HG03095 (cell line): ENCODE measurements at regions not wholly inside any gene's neighbourhood (a gene's known extent, or its start where the extent isn't known, plus 50 kb on each side); places are given as distances from the start of the nearest gene placed in this dataset.
"Not testable (repeated sequence)": the region's sequence is repeated elsewhere in the genome, so short reads cannot be mapped to it uniquely, and the experiment has no call there.

Source experiments
- ATAC-seq: cut with Tn5 transposase; IDR thresholded peaks from one replicate; pipeline ENCODE4 v1.9.1; 2021; ENCODE audit warnings: moderate library complexity; ENCODE audit not compliant: unreplicated experiment

DNA sequence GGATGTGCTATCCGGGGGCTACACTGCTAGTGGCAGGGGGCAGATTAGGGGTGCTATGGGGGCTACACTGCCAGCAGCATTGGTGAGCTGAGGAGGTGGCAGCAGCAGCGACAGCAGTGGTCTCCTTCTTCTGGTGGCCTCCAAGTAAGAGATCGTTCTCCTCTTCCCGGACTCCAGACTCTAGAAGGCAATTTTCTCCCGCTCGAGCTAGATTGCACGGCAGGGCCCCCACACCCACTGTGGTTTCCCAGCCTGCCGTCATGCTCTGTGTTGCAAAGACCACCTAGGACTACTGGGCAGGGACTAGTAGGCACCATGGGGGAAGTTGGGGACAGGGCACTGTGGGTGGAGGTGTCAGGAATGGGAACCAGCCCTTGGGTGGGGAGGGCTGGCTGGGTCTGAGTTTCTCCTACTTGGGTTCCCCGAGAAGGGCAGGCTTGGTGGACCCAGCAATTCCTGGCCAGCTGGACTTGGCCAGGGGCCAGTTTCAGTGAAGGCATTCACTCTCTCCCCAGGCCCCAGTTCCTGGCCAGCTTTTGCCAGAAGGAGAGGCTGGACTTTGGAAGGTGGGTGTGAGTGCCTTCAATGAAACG, 203.4 kb upstream of the WSB1 start:
- not testable (repeated sequence) for ATAC-seq

GRCh38 chr17:27091043-27091497, 202.8 kb upstream of the WSB1 start:
- no peak for ATAC-seq

GRCh38 chr17:27094179-27094578, 199.7 kb upstream of the WSB1 start:
- not testable (repeated sequence) for ATAC-seq

GRCh38 chr17:27095821-27096220, 198.1 kb upstream of the WSB1 start:
- not testable (repeated sequence) for ATAC-seq

DNA sequence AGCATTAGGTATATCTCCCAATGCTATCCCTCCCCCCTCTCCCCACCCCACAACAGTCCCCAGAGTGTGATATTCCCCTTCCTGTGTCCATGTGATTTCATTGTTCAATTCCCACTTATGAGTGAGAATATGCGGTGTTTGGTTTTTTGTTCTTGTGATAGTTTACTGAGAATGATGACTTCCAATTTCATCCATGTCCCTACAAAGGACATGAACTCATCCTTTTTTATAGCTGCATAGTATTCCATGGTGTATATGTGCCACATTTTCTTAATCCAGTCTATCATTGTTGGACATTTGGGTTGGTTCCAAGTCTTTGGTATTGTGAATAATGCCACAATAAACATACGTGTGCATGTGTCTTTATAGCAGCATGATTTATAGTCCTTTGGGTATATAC, 194.6 kb upstream of the WSB1 start:
- ATAC-seq, result not testable (repeated sequence)

GRCh38 chr17:27104605-27105221, 189.2 kb upstream of the WSB1 start:
- not testable (repeated sequence) for ATAC-seq

- ATAC-seq, result no peak
Measured at GRCh38 chr17:27105636-27106035, 188.3 kb upstream of the WSB1 start.

DNA sequence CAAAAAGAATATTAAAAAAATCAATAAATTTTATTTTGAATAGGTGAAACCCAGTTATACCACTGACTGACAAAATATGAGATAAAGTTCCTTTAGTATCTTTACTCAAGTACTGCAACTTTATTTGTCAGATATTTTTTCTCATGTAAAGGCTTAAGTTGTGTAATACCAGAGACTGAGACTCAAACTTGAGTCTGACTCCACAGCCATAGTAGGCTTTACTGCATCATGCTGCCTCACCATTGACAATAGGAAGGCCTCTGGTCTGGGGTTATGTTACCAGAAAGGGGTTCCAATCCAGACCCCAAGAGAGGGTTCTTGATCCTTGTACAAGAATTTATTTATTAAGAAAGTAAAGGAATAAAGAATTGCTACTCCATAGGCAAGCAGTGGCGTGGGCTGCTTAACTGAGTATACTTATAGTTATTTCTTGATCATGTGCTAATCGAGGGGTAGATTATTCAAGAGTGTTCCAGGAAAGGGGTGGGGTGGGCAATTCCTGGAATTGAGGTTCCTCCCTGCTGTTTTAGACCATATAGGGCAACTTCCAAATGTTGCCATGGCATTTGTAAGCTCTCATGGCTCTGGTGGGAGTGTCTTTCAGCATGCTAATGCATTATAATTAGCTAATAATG, 187.4 kb upstream of the WSB1 start:
- ATAC-seq, result no peak

DNA sequence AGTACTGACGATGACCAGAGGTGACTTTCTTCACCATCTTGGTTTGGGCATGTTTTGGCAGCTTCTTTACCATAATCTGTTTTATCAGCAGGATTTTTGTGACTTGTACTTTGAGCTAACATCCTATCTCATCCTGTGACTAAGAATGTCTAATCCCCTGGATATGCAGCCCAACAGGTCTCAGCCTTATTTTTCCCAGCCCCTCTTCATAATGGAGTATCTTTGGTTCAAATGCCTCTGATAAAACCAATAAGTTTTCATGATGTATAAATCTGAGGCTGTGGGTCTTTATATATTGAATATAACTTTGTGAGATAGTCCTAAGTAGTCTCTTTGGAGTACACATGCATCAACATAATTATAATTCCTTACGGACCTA, 186.9 kb upstream of the WSB1 start:
- no peak for ATAC-seq

GRCh38 chr17:27107386-27108328, 186.3 kb upstream of the WSB1 start:
- ATAC-seq, result not testable (repeated sequence)

DNA sequence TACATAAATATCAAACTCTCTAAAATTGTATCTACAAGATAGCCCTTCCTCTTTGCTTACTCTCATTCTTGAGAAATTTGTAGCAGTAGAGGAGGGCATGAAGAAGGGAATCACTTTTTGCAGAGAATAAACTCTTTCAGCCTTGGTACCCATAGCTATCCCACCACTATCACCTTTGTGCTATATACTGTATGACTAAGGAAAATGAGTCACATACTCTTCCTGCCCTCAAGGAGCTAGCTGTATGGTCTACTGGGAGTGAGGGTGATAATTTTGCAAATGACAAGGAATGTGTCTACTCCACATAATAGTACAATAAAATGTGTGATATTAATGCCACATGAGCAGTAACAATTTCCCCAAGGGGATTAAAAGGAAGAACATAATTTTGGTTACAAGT, 184.6 kb upstream of the WSB1 start:
- ATAC-seq, result no peak

GRCh38 chr17:27153005-27153404, 140.9 kb upstream of the WSB1 start:
- no peak for ATAC-seq

DNA sequence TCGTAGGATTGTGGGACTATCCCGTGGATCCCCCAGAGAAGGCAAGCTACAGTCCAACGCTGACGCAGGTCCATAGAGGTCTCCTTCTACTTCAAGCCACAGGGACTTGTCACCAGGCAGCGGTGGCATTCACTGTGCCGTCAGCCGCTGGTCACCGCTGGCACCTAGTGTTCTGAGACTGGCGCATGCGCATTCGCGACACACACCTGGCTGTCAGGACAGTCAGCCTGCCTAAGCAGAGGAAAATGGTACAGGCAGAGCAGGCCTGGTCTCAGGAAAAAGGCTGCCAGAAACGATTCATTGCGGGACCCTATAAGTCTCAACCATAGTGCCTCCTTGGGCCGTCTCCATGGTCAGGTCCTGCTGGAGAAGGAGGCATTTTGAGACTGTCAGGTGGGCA, 138.0 kb upstream of the WSB1 start:
- no peak for ATAC-seq

DNA sequence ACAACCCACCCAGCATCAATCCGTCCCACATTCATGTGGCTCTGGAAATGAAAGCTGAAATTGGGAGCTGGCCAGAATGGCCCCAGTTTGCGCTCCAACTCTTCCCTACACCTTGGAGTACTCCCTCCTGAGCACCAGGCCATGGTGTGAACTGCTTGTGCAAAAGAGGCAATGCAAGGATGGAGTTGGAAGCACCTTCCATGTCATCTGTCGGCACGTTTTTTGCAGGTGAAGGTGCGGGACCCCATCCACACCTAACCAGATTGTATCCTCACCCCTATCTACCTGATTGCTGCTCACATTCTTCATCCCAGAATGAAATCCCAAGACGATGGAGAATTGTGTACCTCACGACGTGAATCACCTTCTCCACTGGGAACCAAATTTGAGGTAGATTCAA, 136.6 kb upstream of the WSB1 start:
- no peak for ATAC-seq

- no peak for ATAC-seq
Measured at GRCh38 chr17:27157898-27158297, 136.0 kb upstream of the WSB1 start.

DNA sequence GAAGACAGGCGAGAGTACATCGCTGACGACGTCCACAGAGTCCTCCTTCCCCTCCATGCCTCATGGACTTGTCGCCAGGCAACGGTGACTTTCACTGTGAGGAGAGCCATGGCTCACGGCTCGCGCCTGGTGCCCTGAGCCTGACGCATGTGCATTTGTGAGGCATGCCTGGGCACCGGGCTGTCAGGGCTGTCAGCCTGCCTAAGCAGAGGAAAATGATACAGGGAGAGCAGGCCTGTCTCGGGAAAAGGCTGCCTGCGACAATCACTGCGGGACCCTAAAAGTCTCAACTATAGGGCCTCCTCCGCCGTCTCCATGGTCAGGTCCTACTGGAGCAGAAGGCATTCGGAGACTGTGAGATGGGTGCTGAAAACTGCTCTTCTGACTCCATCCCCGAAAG, 135.5 kb upstream of the WSB1 start:
- ATAC-seq, result no peak

DNA sequence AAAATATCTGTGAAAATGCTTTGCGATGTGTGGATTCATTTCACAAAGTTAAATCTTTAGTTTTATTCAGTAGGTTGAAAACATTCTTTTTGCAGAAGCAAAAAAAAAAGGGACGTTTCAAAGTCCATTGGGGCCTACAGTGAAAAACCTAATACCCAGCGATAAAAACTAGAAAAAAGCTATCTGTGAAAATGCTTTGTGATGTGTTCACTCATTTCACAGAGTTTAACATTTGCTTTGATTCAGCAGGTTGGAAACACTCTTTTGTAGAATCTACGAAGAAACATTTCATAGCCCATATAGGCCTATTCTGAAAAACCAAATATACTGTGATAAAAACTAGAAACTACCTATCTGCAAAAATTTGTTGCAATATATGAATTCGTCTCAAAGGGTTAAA, 113.6 kb upstream of the WSB1 start:
- no peak for ATAC-seq

DNA sequence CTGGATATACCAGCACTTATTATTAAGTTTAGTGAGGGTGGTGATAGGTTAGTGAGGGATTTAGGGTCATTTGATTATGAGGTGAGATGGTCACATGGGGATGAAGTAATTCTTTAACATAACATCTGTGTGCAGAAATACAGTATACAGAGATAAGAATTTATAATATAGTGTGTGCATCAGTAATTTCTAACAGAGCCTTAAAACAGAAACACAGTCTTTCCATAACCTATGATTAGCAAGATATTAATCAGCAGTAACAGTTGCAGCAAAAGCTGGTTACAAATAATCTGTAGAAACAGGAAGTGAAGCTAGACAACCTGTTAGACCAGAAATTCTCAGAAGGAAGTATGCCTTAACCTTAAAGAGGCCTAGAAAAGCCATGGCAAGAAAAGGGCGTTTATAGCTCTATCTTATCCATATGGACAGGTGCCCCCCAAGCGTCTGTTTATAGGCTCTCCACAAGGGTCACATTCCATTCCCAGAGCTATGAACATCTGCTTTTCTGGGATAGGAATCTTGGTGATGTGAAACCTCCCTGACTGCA, 112.5 kb upstream of the WSB1 start:
- ATAC-seq, result not testable (repeated sequence)

DNA sequence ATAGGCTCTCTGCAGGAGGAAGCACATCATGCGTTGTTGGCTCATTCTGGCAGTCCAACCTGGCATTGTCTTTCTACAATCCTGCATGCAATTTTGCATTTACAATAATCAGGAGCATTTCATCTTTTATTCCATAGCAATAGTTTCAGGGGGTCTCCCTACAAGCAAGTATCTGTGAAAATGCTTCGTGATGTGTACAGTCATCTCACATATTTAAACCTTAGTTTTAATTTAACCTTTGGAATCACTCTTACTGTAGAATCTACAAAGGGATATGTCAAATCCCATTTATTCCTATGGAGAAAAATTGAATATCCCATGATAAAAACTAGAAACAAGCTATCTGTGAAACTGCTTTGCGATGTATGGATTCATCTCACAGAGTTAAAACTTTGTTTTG, 112.0 kb upstream of the WSB1 start:
- ATAC-seq, result no peak

- ATAC-seq, result not testable (repeated sequence)
Measured at GRCh38 chr17:27197505-27197904, 96.4 kb upstream of the WSB1 start.

- ATAC-seq, result no peak
Measured at GRCh38 chr17:27199948-27200347, 94.0 kb upstream of the WSB1 start.
